ENCODE measurements at regions not wholly inside any gene's neighbourhood (a gene's known extent, or its start where the extent isn't known, plus 50 kb on each side); places are given as distances from the start of the nearest gene placed in this dataset.

GRCh38 chr9:26331223-26331622 lies 561.4 kb downstream of the CAAP1 start:
- Histone ChIP-seq H2BK15ac (ENCODE audit: low read length) (no peak overlapping the region), H3K18ac (ENCODE audit: extremely low read depth, low read length) (no peak overlapping the region), H3K4me3 (ENCODE audit: extremely low read depth in 1 of 4, insufficient read depth in 2 of 4, low read depth in 3 of 4, low read length in 4 of 4) (no peak overlapping the region), H3K27me3 (replicated peaks in 1 of 4; ENCODE audit: control insufficient read depth in 3 of 4, extremely low read depth in 1 of 4, insufficient read depth in 3 of 4, low read length in 3 of 4) (no peaks in the 10 kb centered on the region), H2BK12ac (ENCODE audit: low read depth, low read length) (no peak overlapping the region), H4K5ac (ENCODE audit: insufficient read length, low read depth, low read length) (no peak overlapping the region), H3K36me3 (ENCODE audit: control insufficient read depth in 2 of 4, insufficient read depth in 4 of 4, low read length in 3 of 4) (no peaks in the 10 kb centered on the region), H3K4ac (replicated peaks; ENCODE audit: insufficient read length, low read depth, low read length) (no peak overlapping the region), H2AK5ac (ENCODE audit: low read depth, low read length) (no peak overlapping the region), H3K79me1 (ENCODE audit: low read depth, low read length) (no peaks in the 10 kb centered on the region), H2BK20ac (ENCODE audit: low read length) (no peak overlapping the region), H3K14ac (ENCODE audit: insufficient read length) (no peak overlapping the region), H3K23me2 (ENCODE audit: low read depth, low read length) (no peaks in the 10 kb centered on the region), H3K79me2 (ENCODE audit: control insufficient read depth in 1 of 2, insufficient read depth in 2 of 2, low read length in 2 of 2) (no peaks in the 10 kb centered on the region), H4K91ac (replicated peaks; ENCODE audit: insufficient read length, low read length) (no peak overlapping the region), H3K4me1 (replicated peaks in 1 of 4; ENCODE audit: control insufficient read depth in 3 of 4, insufficient read depth in 4 of 4, low read length in 3 of 4) (no peaks in the 10 kb centered on the region; a peak in 1 of 7 replicates), H3K23ac (ENCODE audit: insufficient read length) (no peak overlapping the region), H2AFZ (ENCODE audit: low read length) (no peak overlapping the region), H2BK120ac (replicated peaks; ENCODE audit: low read depth, low read length) (no peak overlapping the region), H3K56ac (replicated peaks; ENCODE audit: insufficient read length, low read depth, low read length) (no peak overlapping the region), H3K9me3 (ENCODE audit: insufficient read depth in 2 of 2, low read depth in 1 of 2, low read length in 1 of 2) (no peaks in the 10 kb centered on the region), H3K9ac (replicated peaks in 1 of 4; ENCODE audit: extremely low read depth in 1 of 4, low read depth in 3 of 4, low read length in 3 of 4) (no peak overlapping the region), H2BK5ac (ENCODE audit: low read depth, low read length) (no peak overlapping the region), H4K8ac (ENCODE audit: extremely low read depth, insufficient read depth, low read length) (no peak overlapping the region), H3K4me2 (ENCODE audit: insufficient read depth in 1 of 2, low read depth in 2 of 2, low read length in 2 of 2) (no peak overlapping the region), H3K27ac (ENCODE audit: low read depth, low read length) (no peak overlapping the region), H4K20me1 (replicated peaks in 1 of 2; ENCODE audit: control insufficient read depth in 1 of 2, insufficient read depth in 2 of 2, low read length in 2 of 2) (no peaks in the 10 kb centered on the region)
- ChIA-PET POLR2A (ENCODE audit: partially characterized antibody) (no interaction called here), CTCF (ENCODE audit: partially characterized antibody) (interaction anchor here (1.8 kb wide), 1 partner anchor 325 kb away, joined by 4 read pairs; no protein-coding TSS in a partner anchor)
- TF ChIP-seq NRF1 (IDR thresholded peaks at IDR 0.05; ENCODE audit: low read depth, low read length) (no peak), JUN (IDR thresholded peaks at IDR 0.05; ENCODE audit: low read depth, low read length) (no peak), TAF1 (IDR thresholded peaks at IDR 0.05; ENCODE audit: low read depth, low read length) (no peak), EP300 (IDR thresholded peaks at IDR 0.05; ENCODE audit: borderline replicate concordance in 1 of 2, low read depth in 2 of 2, low read length in 2 of 2) (no peak), EGR1 (IDR thresholded peaks at IDR 0.05; ENCODE audit: borderline replicate concordance, low read depth, low read length) (no peak), BACH1 (IDR thresholded peaks at IDR 0.05; ENCODE audit: low read length) (no peak), POLR2A (IDR thresholded peaks at IDR 0.05; ENCODE audit: control extremely low read depth in 1 of 2, low read depth in 2 of 2, low read length in 2 of 2) (no peak)
- FAIRE-seq (no peak), DNase-seq (ENCODE audit: low read depth in 1 of 2, low spot score in 2 of 2) (no peak)
- 96% methylated on average over 3 of the region's 3 CpGs; no CpG with 5 or more reads in 1 of the 2 experiments for WGBS, 2 experiments (ENCODE audit: extremely low coverage in 1 of 2, insufficient coverage in 1 of 2, insufficient read length in 1 of 2, insufficient replicate concordance in 2 of 2, low coverage in 1 of 2, low lambda C conversion rate in 2 of 2, missing lambda C conversion rate in 1 of 2)
